ENCODE measurements at regions not wholly inside any gene's neighbourhood (a gene's known extent, or its start where the extent isn't known, plus 50 kb on each side); places are given as distances from the start of the nearest gene placed in this dataset.

DNA sequence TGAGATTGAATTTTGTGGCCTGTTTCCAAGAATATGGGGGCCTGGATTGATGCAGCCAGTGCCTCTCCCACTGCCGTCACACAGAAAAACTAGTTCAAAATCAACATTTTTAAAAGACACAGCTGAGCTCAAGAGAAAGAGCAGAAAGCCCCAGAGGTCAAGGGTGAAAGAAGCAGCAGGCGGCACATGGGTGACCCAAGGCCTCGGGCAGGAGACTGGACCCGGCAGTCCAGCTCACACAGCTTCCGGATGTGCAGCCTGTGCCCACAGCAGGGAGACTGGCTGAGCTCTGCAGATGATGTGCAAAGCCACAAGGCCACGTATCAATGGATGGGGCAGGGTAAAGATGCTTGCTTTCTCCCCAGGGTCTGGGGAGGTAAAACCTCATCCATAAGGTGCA, 50.4 kb upstream of the RNF32 start:
- TF ChIP-seq, protein P1, sequence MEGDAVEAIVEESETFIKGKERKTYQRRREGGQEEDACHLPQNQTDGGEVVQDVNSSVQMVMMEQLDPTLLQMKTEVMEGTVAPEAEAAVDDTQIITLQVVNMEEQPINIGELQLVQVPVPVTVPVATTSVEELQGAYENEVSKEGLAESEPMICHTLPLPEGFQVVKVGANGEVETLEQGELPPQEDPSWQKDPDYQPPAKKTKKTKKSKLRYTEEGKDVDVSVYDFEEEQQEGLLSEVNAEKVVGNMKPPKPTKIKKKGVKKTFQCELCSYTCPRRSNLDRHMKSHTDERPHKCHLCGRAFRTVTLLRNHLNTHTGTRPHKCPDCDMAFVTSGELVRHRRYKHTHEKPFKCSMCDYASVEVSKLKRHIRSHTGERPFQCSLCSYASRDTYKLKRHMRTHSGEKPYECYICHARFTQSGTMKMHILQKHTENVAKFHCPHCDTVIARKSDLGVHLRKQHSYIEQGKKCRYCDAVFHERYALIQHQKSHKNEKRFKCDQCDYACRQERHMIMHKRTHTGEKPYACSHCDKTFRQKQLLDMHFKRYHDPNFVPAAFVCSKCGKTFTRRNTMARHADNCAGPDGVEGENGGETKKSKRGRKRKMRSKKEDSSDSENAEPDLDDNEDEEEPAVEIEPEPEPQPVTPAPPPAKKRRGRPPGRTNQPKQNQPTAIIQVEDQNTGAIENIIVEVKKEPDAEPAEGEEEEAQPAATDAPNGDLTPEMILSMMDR (IDR thresholded peaks at IDR 0.05; ENCODE audit: borderline replicate concordance, control extremely low read depth, extremely low read depth, insufficient read depth, missing control alignments), result no peak
- in situ Hi-C loops (cut with MboI; ENCODE audit: low sequenced_read_pairs, unreplicated experiment), result no loop called here
- DNase-seq (ENCODE audit: low spot score), result no peak

GRCh38 chr7:156589808-156590207, 50.8 kb upstream of the RNF32 start:
- in situ Hi-C loops (cut with MboI; ENCODE audit: low sequenced_read_pairs, unreplicated experiment), result no loop called here
- TF ChIP-seq, protein P1 (IDR thresholded peaks at IDR 0.05; ENCODE audit: borderline replicate concordance, control extremely low read depth, extremely low read depth, insufficient read depth, missing control alignments), result no peak
- no peak for DNase-seq (ENCODE audit: low spot score)

DNA sequence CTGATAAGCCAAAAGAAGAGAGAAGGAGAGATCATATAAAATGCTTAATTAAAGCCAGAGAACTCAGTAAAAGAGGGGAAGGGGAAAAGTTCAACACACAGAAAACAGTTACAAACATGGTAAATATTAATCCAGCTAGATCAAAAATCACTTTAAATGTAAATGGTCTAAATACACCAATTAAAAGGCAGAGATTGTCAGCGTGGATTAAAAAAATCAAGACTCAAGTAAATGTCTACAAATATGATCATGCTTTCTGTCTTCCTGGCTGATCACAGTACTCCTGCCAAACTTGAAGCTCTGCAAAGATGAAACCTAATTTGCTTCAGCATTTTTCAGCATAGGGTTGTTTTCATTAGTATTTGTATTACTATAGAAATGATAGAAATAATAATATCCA, 54.6 kb upstream of the RNF32 start:
- TF ChIP-seq, protein P1 (IDR thresholded peaks at IDR 0.05; ENCODE audit: borderline replicate concordance, control extremely low read depth, extremely low read depth, insufficient read depth, missing control alignments), result no peak
- DNase-seq (ENCODE audit: low spot score), result no peak
- in situ Hi-C loops (cut with MboI; ENCODE audit: low sequenced_read_pairs, unreplicated experiment), result no loop called here

DNA sequence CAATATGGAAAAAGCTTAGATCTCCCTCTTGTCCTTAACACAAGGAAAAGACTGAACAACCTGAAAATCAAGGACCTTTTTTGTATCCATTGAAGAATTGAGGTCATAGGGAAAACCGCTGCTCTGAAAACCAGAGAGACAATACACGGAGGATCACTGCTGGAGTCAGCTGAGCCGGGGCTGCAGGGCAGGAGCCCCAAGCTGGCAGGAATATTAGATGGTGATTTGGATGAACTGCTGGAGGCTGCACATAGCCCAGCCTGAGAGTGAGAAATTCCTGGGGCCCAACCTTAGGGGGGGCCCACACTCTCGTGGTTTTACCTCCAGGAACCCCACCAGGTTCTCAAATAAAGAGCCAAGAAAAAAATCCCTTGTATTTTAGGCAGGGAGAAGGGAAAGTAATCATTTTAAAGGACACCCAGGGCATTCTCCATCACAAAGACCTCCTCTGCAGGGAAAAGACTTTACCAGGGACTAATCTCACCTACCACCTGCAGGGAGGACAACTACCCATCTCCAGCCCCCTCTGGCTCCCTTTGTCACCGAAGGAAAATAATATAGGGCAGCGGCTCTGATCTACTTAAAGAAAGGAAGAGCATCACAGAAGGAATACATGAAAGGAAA, 55.4 kb upstream of the RNF32 start:
- TF ChIP-seq, protein P1 (IDR thresholded peaks at IDR 0.05; ENCODE audit: borderline replicate concordance, control extremely low read depth, extremely low read depth, insufficient read depth, missing control alignments), result no peak
- DNase-seq (ENCODE audit: low spot score), result no peak
- in situ Hi-C loops (cut with MboI; ENCODE audit: low sequenced_read_pairs, unreplicated experiment), result no loop called here

DNA sequence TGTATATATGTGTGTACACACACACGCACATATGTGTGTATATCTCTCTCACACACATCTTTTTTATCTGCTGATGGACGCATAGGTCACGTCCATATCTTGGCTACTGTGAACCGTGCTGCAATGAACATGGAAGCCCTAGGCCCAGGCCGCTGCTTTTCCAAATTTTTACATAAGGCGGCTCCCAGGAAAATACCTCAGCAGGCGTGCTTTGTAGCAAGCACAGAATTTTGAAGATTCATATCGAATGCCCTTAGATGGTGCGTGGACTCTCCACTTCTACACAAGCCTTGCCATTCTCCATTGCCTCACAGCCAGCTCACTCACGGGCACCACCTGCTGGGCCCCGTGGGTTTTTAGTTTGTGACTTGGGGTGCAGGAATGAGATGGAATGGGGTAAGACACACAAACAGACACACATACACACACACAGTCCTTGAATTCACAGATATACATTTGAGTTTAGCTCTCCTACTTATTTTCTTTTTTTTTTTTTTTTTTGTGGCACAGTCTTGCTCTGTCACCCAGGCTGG, 57.9 kb upstream of the RNF32 start:
- DNase-seq (ENCODE audit: low spot score), result no peak
- TF ChIP-seq, protein P1 (IDR thresholded peaks at IDR 0.05; ENCODE audit: borderline replicate concordance, control extremely low read depth, extremely low read depth, insufficient read depth, missing control alignments), result no peak
- in situ Hi-C loops (cut with MboI; ENCODE audit: low sequenced_read_pairs, unreplicated experiment), result no loop called here

- TF ChIP-seq, protein P1 (IDR thresholded peaks at IDR 0.05; ENCODE audit: borderline replicate concordance, control extremely low read depth, extremely low read depth, insufficient read depth, missing control alignments), result no peak
- in situ Hi-C loops (cut with MboI; ENCODE audit: low sequenced_read_pairs, unreplicated experiment), result no loop called here
- no peak for DNase-seq (ENCODE audit: low spot score)
Measured at GRCh38 chr7:156580036-156580435, 60.5 kb upstream of the RNF32 start.
